HG03108 (cell line): ENCODE measurements at regions not wholly inside any gene's neighbourhood (a gene's known extent, or its start where the extent isn't known, plus 50 kb on each side); places are given as distances from the start of the nearest gene placed in this dataset.
A peak's percentile ranks its signal among the peaks of the same experiment; 100 is the strongest.
"Not testable (repeated sequence)": the region's sequence is repeated elsewhere in the genome, so short reads cannot be mapped to it uniquely, and the experiment has no call there.

Experiments used
- ATAC-seq: cut with Tn5 transposase; IDR thresholded peaks from one replicate; pipeline ENCODE4 v1.9.1; 2021; ENCODE audit warnings: moderate library complexity; ENCODE audit not compliant: unreplicated experiment

GRCh38 chr2:153308466-153308865 lies 170.1 kb downstream of the RPRM start:
- ATAC-seq, result no peak

GRCh38 chr2:153307223-153307622 lies 171.3 kb downstream of the RPRM start:
- no peak for ATAC-seq

GRCh38 chr2:153299809-153300208 lies 178.8 kb downstream of the RPRM start:
- ATAC-seq, result no peak

DNA sequence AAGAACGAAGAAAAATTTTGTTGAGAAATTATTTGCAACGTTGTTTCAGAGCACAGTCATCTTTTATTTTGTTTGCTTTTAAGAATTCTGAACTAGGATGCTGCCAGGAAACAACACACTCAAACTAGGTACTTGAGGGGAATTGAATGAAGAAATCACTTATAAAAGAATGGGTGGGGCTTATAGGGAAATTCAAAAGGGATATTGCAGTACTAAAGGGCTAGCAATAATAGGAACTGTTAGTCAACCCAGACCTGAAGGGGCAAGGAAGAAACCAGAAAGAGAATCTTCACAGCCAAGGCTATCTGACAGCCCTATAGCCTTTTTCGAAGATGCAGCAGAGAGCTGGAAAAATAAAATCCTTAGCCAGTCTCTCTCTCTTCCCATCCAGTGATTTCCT lies 179.3 kb downstream of the RPRM start:
- no peak for ATAC-seq

DNA sequence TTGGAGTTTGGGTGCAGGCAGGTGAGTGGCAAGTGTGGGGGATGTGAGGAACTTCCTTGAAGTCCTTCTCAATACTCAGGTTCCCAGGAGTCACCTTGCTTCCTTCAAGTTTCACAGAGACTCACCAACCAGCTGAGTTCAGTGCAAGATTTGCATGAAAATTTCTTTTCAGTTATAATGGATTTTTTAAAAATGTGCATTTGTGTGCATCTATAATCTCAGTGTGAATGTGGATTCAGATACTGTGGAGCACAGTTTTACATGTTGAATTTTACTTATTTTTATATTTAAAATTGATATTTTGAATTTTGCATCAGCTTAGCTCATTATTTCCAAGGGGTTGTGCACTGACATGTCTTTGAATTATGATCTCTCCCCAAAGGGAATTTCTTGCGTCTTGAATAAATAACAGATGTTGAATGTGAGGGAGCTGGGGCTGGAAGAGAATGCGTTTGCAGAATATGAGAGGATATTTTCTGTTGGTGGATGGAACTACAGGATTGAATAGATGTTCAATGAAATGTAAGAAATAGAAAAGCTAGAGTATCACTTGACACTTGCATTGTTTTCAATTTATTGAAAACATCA lies 184.3 kb downstream of the RPRM start:
- no peak for ATAC-seq

GRCh38 chr2:153291718-153292117 lies 186.8 kb downstream of the RPRM start:
- ATAC-seq, result no peak

DNA sequence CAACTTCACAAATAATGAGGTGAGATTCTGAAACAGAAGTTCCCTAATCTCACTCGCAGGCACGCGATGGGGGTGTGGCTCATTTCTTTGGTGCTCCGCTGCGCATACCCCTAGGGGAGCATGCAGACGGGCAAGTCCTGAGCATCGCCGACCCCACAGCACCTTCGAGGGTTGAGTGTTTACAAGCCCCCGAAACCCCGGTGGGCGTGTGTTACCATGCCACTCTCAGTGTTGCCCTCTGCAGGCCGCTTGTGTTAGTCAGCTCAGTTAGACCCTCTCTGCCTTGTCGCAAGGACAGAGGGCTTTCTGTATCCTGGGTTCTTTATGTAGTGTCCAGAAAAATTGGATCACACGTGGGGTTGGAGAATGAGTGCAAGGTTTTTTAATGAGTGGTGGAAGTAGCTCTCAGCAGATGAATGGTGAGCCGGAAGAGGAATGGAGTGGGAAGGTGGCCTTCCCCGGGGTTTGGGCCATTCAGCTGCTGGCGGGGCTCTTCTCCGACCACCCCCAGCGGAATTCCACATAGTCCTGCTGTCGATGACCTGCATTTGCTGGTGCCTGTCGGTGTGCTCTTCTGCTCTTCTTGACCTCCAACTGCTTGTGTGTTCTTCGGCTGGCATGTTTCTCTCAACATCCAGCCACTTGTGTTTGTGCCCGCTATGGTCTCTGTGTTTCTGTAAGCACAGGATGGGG lies 191.3 kb downstream of the RPRM start:
- no peak for ATAC-seq

DNA sequence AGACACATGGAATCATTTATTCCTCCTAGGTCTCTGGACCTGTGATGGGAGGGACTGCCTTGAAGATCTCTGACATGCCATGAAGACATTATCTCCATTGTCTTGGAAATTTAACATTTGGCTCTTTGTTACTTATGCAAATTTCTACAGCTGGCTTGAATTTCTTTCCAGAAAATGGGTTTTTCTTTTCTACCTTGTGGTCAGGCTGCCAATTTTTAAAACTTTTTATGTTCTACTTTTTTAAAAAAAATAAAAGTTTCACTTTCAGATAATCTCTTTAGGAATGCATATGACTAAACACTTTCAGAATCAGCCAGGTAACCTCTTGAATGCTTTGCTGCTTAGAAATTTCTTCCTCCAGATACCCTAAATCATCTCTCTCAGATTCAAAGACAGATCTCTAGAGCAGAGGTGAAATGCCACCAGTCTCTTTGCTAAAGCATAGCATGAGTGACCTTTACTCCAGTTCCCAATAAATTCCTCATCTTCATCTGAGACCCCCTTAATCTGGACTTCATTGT lies 209.6 kb downstream of the RPRM start:
- ATAC-seq, result no peak

DNA sequence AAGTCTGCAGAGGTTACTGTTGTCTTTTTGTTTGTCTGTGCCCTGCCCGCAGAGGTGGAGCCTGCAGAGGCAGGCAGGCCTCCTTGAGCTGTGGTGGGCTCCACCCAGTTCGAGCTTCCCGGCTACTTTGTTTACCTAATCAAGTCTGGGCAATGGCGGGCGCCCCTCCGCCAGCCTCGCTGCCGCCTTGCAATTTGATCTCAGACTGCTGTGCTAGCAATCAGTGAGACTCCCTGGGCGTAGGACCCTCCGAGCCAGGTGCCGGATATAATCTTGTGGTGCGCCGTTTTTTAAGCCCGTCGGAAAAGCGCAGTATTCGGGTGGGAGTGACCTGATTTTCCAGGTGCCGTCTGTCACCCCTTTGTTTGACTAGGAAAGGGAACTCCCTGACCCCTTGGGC lies 221.7 kb downstream of the RPRM start:
- not testable (repeated sequence) for ATAC-seq

DNA sequence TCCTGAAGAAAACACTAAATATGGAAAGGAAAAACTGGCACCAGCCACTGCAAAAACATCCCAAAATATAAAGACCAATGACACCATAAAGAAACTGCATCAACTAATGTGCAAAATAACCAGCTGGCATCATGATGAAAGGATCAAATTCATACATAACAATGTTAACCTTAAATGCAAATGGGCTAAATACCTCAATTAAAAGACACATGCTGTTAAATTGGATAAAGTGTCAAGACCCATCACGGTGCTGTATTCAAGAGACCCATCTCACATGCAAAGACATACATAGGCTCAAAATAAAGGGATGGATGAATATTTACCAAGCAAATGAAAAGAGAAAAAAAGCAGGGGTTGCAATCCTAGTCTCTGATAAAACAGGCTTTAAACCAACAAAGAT lies 231.9 kb downstream of the RPRM start:
- ATAC-seq, result not testable (repeated sequence)

GRCh38 chr2:153235516-153235915 lies 243.0 kb downstream of the RPRM start:
- ATAC-seq, result peak; percentile 97

DNA sequence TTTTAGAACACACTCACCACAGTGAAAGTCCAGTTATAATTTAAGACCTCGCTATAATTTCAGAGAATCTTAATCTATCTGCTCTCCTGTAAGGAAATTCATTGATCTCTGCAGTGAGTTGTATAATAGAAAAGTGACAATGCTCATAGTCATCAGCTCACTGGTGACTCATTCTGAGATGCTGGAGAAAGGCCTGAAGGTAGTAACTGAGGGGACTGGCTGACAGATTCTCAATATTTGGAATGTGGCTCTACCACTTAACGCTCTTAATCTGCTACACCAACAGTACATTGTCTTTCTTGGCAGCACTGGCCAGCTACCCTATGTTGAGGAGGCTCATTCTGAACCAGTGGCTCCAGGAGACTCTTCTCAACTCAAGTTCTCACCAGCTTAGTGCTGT lies 246.1 kb downstream of the RPRM start:
- no peak for ATAC-seq

DNA sequence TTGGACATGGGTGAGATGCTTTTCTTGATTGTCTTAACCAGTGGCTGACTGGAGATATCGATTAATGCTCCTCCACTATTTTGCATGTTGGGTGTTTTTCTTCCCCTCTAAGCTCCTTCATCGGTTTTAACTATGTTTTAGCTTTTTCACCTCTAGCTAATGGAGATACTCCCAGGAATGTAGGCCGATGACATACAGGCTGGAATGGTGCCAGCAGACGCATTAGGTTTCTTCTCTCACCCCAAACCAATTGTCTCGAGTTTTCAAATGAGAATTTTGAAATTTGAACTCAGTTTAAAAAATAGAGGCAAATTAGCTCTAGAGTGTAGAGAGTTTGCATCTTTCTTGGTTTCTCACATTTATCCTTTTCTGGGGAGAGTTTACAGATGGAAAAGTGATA lies 247.6 kb downstream of the RPRM start:
- no peak for ATAC-seq

- ATAC-seq, result no peak
These were observed 249.7 kb downstream of the RPRM start for GRCh38 chr2:153228904-153229303.

DNA sequence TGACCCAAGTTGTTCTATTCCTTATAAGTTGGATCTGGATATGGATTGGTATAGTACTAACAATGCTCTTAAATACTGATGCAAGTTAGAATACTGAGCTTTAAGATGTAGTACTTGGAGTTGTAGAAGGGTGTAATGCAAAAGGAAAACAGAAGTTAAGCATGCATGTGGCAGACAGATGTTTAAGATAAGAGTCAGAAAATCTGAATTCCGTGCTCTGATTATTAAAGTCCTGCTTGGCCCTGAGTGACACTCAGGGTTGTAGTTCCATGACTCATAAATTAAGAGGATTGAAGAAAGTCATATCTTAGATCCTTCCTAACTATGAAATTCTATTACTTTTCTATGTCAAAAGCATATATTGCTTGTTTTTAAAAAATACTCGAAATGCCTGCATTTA lies 250.6 kb downstream of the RPRM start:
- ATAC-seq, result no peak

DNA sequence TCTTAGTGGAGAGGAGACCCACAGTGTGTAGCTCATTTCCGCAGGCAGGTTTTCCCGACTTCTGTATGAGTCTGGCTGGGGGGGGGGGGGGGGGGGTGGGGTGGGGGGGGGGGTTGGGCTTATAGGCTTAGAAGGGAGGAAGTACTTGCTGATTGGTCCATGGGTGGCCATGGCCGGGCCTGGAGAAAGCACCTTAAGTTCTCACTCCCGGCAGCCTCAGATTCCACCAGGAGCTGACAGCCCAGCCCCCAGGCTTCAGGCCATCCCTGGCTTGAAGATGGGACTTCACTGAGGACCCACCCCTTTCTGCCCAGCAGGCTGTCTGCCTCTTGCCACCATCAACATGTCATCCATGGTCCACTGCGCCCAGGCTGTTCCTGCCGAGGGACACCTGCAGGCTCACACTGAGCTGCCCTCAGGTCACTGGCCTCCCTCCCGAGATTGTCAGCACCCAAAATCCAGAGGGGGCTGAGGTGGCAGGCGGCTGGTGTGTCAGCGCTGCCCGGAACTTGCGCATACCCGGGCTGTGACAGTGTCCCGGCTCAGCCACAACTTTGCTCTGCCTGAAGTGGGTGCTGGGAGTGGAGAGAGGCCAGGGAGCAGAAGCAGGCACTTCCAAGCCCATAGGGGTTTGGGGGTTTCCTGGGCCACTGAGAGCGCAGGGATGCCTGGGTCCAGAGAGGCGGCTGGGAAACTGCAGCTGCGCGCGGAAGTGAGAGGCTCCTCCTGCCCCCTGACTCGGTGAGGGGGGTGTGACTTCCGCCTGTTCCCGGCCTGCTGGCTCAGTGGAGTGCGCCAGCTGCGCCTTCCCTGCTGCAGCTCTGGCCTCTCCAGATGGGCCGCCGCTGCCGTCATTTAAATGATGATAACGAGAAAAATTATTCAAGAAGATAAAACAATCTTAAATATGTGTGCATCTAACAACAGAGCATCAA lies 256.1 kb downstream of the RPRM start:
- no peak for ATAC-seq

GRCh38 chr2:153221506-153221905 lies 257.1 kb downstream of the RPRM start:
- no peak for ATAC-seq

DNA sequence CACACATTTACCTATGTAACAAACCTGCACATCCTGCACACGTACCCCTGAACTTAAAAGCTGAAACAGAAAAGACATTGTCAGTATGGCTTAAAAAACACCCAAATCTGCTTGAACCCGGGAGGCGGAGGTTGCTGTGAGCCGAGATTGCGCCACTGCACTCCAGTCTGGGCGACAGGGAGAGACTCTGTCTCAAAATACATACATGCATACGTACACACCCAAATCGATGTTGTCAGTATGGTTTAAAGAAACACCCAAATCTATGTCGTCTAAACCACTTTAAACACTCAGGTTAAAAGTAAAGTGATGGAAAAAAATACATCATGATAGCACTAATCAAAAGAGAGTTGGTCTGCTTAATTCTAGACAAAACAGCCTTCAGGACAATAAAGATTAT lies 257.5 kb downstream of the RPRM start:
- no peak for ATAC-seq

DNA sequence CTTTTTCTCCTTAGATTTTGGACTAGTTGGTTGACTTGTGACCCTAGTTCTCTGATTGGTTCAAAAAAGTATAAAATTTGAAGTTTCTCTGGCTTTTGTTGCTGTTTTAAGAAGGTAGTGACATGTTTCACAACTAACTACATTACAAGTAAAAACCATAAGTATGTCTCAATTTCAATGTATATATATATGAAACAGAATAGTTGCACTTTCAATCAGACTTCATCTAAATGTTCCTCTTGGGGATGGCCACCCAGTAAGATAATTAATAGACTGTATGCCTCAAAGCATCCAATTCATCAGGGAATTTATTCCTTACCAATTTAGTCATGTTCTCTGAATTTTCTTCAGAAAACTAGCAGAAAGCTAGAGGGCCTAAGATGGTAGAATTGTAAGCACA lies 259.7 kb downstream of the RPRM start:
- no peak for ATAC-seq

GRCh38 chr2:153214337-153214736 lies 264.2 kb downstream of the RPRM start:
- ATAC-seq, result no peak

DNA sequence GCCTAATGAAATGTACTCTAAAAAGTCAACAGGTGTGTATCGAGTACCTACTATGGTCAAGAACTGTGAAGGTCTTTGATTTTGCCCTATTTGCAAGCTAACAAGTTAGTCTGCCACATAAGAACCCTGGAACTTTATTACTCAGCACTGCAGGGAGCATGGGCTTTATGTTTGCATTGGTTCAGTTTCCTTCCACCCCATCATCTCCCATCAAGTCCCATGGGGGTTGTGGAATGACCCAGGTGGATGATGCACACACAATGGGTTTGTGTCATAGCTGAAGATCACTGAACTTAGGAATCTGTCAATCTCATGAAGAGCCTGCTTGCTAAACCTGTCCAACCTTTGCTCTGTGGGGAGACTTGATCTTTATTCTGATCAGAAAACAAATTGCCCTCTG lies 265.5 kb downstream of the RPRM start:
- no peak for ATAC-seq
